Erythroblast (primary cell): ENCODE measurements at regions not wholly inside any gene's neighbourhood (a gene's known extent, or its start where the extent isn't known, plus 50 kb on each side); places are given as distances from the start of the nearest gene placed in this dataset.

Experiments
- GATA1 ChIP-seq: IDR thresholded peaks from 2 replicates; pipeline ENCODE4 v1.6.1; 2011; ENCODE audit warnings: low read depth, mild to moderate bottlenecking, control low read depth, low read length, moderate library complexity
- POLR2A ChIP-seq: IDR thresholded peaks from 2 replicates; pipeline ENCODE4 v1.6.1; 2011; ENCODE audit warnings: mild to moderate bottlenecking, low read length

DNA sequence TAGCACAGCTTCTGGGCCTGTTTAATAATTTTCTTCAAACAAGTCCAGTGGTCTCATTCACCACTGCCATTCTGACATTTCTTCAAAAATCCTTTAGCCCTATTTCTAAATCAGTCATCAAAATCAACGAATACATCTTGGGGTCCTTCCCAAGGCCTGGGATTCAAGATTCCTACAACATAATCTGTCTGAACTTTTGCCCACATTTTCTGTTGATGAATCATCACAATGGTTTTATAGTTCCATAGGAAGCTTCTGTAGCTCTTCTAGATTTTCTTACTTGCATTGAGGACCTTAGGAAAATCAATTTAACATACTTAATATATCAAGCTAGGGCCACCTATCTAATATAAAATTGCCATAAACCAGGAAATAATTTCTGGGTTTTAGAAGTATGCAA, 811.8 kb upstream of the ACVR2A start:
- TF ChIP-seq POLR2A (no peak), GATA1 (no peak)
